Head of caudate nucleus (tissue), 42 donors: ENCODE measurements at regions not wholly inside any gene's neighbourhood (a gene's known extent, or its start where the extent isn't known, plus 50 kb on each side); places are given as distances from the start of the nearest gene placed in this dataset.
A peak's percentile ranks its signal among the peaks of the same experiment; 100 is the strongest.

ENCODE experiments used
- DNase-seq, 42 donors: peaks; one replicate each; pipeline versions ENCODE4 v3.0.0 to v3.0.0-alpha.2; 2020 to 2021; ENCODE audit warnings: mixed read lengths in 7 of 42
- intact Hi-C: fragments of 100-400 bp; cut with DNase I; formaldehyde crosslinking; loops from one replicate; pipeline ENCODE4 v1.15.0; 2022

- intact Hi-C loops: no loop called here
- no peak for DNase-seq
These were observed 325.1 kb upstream of the ADAMTS16 start for GRCh38 chr5:4815002-4815401.

- intact Hi-C loops: no loop called here
- DNase-seq: no peak
These were observed 322.4 kb upstream of the ADAMTS16 start for GRCh38 chr5:4817767-4818166.

GRCh38 chr5:4831325-4831724, 308.8 kb upstream of the ADAMTS16 start:
- no peak for DNase-seq
- intact Hi-C loops: no loop called here

GRCh38 chr5:4832471-4832870, 307.7 kb upstream of the ADAMTS16 start:
- no peak for DNase-seq
- intact Hi-C loops: no loop called here

- intact Hi-C loops: no loop called here
- no peak for DNase-seq
These were observed 306.9 kb upstream of the ADAMTS16 start for GRCh38 chr5:4833104-4833738.

- intact Hi-C loops: no loop called here
- DNase-seq: no peak
These were observed 302.6 kb upstream of the ADAMTS16 start for GRCh38 chr5:4837489-4838058.

GRCh38 chr5:4845221-4845620, 294.9 kb upstream of the ADAMTS16 start:
- intact Hi-C loops: no loop called here
- DNase-seq: no peak

- intact Hi-C loops: no loop called here
- no peak for DNase-seq
These were observed 292.4 kb upstream of the ADAMTS16 start for GRCh38 chr5:4847766-4848165.

GRCh38 chr5:4855036-4855435, 285.1 kb upstream of the ADAMTS16 start:
- intact Hi-C loops: no loop called here

GRCh38 chr5:4855880-4856279, 284.2 kb upstream of the ADAMTS16 start:
- DNase-seq: no peak
- intact Hi-C loops: no loop called here

More at GRCh38 chr5:4855036-4855435, 285.1 kb upstream of the ADAMTS16 start:
- DNase-seq: no peak

GRCh38 chr5:4857761-4858160, 282.4 kb upstream of the ADAMTS16 start:
- intact Hi-C loops: no loop called here
- no peak for DNase-seq

GRCh38 chr5:4859500-4860235, 280.5 kb upstream of the ADAMTS16 start:
- intact Hi-C loops: no loop called here
- no peak for DNase-seq

- intact Hi-C loops: no loop called here
These were observed 279.5 kb upstream of the ADAMTS16 start for GRCh38 chr5:4860631-4861030.

GRCh38 chr5:4862500-4862899, 277.6 kb upstream of the ADAMTS16 start:
- intact Hi-C loops: no loop called here

More at GRCh38 chr5:4860631-4861030, 279.5 kb upstream of the ADAMTS16 start:
- DNase-seq: no peak

GRCh38 chr5:4866131-4866659, 273.9 kb upstream of the ADAMTS16 start:
- DNase-seq: no peak
- intact Hi-C loops: no loop called here

More at GRCh38 chr5:4862500-4862899, 277.6 kb upstream of the ADAMTS16 start:
- no peak for DNase-seq

GRCh38 chr5:4866817-4867216, 273.3 kb upstream of the ADAMTS16 start:
- intact Hi-C loops: no loop called here

GRCh38 chr5:4868140-4868735, 271.9 kb upstream of the ADAMTS16 start:
- intact Hi-C loops: no loop called here
- peak in 41 of 42 donors; percentile 16 to 89 (median 70) for DNase-seq

More at GRCh38 chr5:4866817-4867216, 273.3 kb upstream of the ADAMTS16 start:
- DNase-seq: no peak

GRCh38 chr5:4873652-4874051, 266.5 kb upstream of the ADAMTS16 start:
- DNase-seq: no peak
- intact Hi-C loops: no loop called here

GRCh38 chr5:4874097-4874496, 266.0 kb upstream of the ADAMTS16 start:
- intact Hi-C loops: no loop called here

GRCh38 chr5:4875942-4876341, 264.2 kb upstream of the ADAMTS16 start:
- intact Hi-C loops: loop anchor here (5.0 kb wide), 1 partner anchor 546 kb away; the partner anchor contains the start of gene ICE1
- peak in 1 of 42 donors; percentile 21 for DNase-seq

More at GRCh38 chr5:4874097-4874496, 266.0 kb upstream of the ADAMTS16 start:
- no peak for DNase-seq
